ENCODE measurements at regions not wholly inside any gene's neighbourhood (a gene's known extent, or its start where the extent isn't known, plus 50 kb on each side); places are given as distances from the start of the nearest gene placed in this dataset.

GRCh38 chr16:76756423-76756822 lies 434.6 kb upstream of the MON1B start:
- H3K27me3 ChIP-seq, result no peaks in the 10 kb centered on the region
- no peaks in the 10 kb centered on the region for H3K4me1 ChIP-seq
- no peak overlapping the region for H3K27ac ChIP-seq
- no peaks in the 10 kb centered on the region for H3K9me3 ChIP-seq (replicated peaks)
- no peaks in the 10 kb centered on the region for H3K36me3 ChIP-seq
- DNase-seq, result no peak
- no peak overlapping the region for H3K4me3 ChIP-seq

GRCh38 chr16:76756951-76757350 lies 434.0 kb upstream of the MON1B start:
- Histone ChIP-seq H3K4me3 (no peak overlapping the region), H3K9me3 (replicated peaks) (no peaks in the 10 kb centered on the region), H3K27ac (no peak overlapping the region), H3K27me3 (no peaks in the 10 kb centered on the region), H3K36me3 (no peaks in the 10 kb centered on the region), H3K4me1 (no peaks in the 10 kb centered on the region)
- no peak for DNase-seq

- Histone ChIP-seq H3K4me3 (no peak overlapping the region), H3K9me3 (replicated peaks) (no peaks in the 10 kb centered on the region), H3K36me3 (no peaks in the 10 kb centered on the region), H3K27me3 (no peaks in the 10 kb centered on the region), H3K4me1 (no peaks in the 10 kb centered on the region), H3K27ac (no peak overlapping the region)
- DNase-seq, result no peak
Observed at GRCh38 chr16:76766538-76766937, 424.5 kb upstream of the MON1B start.

- Histone ChIP-seq H3K4me1 (no peaks in the 10 kb centered on the region), H3K27ac (no peak overlapping the region), H3K27me3 (no peaks in the 10 kb centered on the region), H3K36me3 (no peaks in the 10 kb centered on the region), H3K9me3 (replicated peaks) (no peaks in the 10 kb centered on the region), H3K4me3 (no peak overlapping the region)
- no peak for DNase-seq
Observed at GRCh38 chr16:76768316-76768715, 422.7 kb upstream of the MON1B start.

GRCh38 chr16:76768948-76769347 lies 422.0 kb upstream of the MON1B start:
- H3K36me3 ChIP-seq, result no peaks in the 10 kb centered on the region
- no peaks in the 10 kb centered on the region for H3K4me1 ChIP-seq
- no peaks in the 10 kb centered on the region for H3K9me3 ChIP-seq (replicated peaks)
- no peak overlapping the region for H3K27ac ChIP-seq
- no peak for DNase-seq
- no peak overlapping the region for H3K4me3 ChIP-seq
- H3K27me3 ChIP-seq, result no peaks in the 10 kb centered on the region

GRCh38 chr16:76771216-76771615 lies 419.8 kb upstream of the MON1B start:
- H3K36me3 ChIP-seq, result no peaks in the 10 kb centered on the region
- H3K4me1 ChIP-seq, result no peaks in the 10 kb centered on the region
- H3K27me3 ChIP-seq, result no peaks in the 10 kb centered on the region
- DNase-seq, result no peak
- no peak overlapping the region for H3K4me3 ChIP-seq
- no peaks in the 10 kb centered on the region for H3K9me3 ChIP-seq (replicated peaks)
- H3K27ac ChIP-seq, result no peak overlapping the region

- Histone ChIP-seq H3K4me1 (no peaks in the 10 kb centered on the region), H3K27me3 (no peaks in the 10 kb centered on the region), H3K9me3 (replicated peaks) (no peaks in the 10 kb centered on the region), H3K4me3 (no peak overlapping the region), H3K36me3 (no peaks in the 10 kb centered on the region), H3K27ac (no peak overlapping the region)
- DNase-seq, result no peak
Observed at GRCh38 chr16:76777721-76778465, 413.1 kb upstream of the MON1B start.

GRCh38 chr16:76780556-76780955 lies 410.4 kb upstream of the MON1B start:
- Histone ChIP-seq H3K27me3 (no peaks in the 10 kb centered on the region), H3K4me1 (no peaks in the 10 kb centered on the region), H3K9me3 (replicated peaks) (no peaks in the 10 kb centered on the region), H3K4me3 (no peak overlapping the region), H3K27ac (no peak overlapping the region), H3K36me3 (no peaks in the 10 kb centered on the region)
- no peak for DNase-seq

- H3K9me3 ChIP-seq (replicated peaks), result no peaks in the 10 kb centered on the region
- H3K36me3 ChIP-seq, result no peaks in the 10 kb centered on the region
- DNase-seq, result no peak
- H3K27me3 ChIP-seq, result no peaks in the 10 kb centered on the region
- no peak overlapping the region for H3K27ac ChIP-seq
- no peak overlapping the region for H3K4me3 ChIP-seq
- no peaks in the 10 kb centered on the region for H3K4me1 ChIP-seq
Observed at GRCh38 chr16:76784530-76784929, 406.5 kb upstream of the MON1B start.

- Histone ChIP-seq H3K4me3 (no peak overlapping the region), H3K27ac (no peak overlapping the region), H3K9me3 (replicated peaks) (no peaks in the 10 kb centered on the region), H3K4me1 (no peaks in the 10 kb centered on the region), H3K27me3 (no peaks in the 10 kb centered on the region), H3K36me3 (no peaks in the 10 kb centered on the region)
- no peak for DNase-seq
Observed at GRCh38 chr16:76787394-76787793, 403.6 kb upstream of the MON1B start.

GRCh38 chr16:76791151-76791550 lies 399.8 kb upstream of the MON1B start:
- H3K9me3 ChIP-seq (replicated peaks), result no peaks in the 10 kb centered on the region
- no peak for DNase-seq
- no peaks in the 10 kb centered on the region for H3K36me3 ChIP-seq

GRCh38 chr16:76796416-76796815 lies 394.6 kb upstream of the MON1B start:
- Histone ChIP-seq H3K4me1 (no peaks in the 10 kb centered on the region), H3K27ac (no peak overlapping the region), H3K4me3 (no peak overlapping the region), H3K36me3 (no peaks in the 10 kb centered on the region), H3K9me3 (replicated peaks) (no peaks in the 10 kb centered on the region), H3K27me3 (no peaks in the 10 kb centered on the region)
- DNase-seq, result no peak

More at GRCh38 chr16:76791151-76791550, 399.8 kb upstream of the MON1B start:
- H3K27me3 ChIP-seq, result no peaks in the 10 kb centered on the region
- no peaks in the 10 kb centered on the region for H3K4me1 ChIP-seq
- no peak overlapping the region for H3K4me3 ChIP-seq
- no peak overlapping the region for H3K27ac ChIP-seq

GRCh38 chr16:76796978-76797377 lies 394.0 kb upstream of the MON1B start:
- Histone ChIP-seq H3K4me3 (no peak overlapping the region), H3K9me3 (replicated peaks) (no peaks in the 10 kb centered on the region), H3K36me3 (no peaks in the 10 kb centered on the region), H3K27me3 (no peaks in the 10 kb centered on the region), H3K4me1 (no peaks in the 10 kb centered on the region), H3K27ac (no peak overlapping the region)
- DNase-seq, result no peak

GRCh38 chr16:76797457-76797856 lies 393.5 kb upstream of the MON1B start:
- no peaks in the 10 kb centered on the region for H3K9me3 ChIP-seq (replicated peaks)
- no peaks in the 10 kb centered on the region for H3K4me1 ChIP-seq
- H3K36me3 ChIP-seq, result no peaks in the 10 kb centered on the region
- DNase-seq, result no peak
- no peak overlapping the region for H3K4me3 ChIP-seq
- no peak overlapping the region for H3K27ac ChIP-seq
- no peaks in the 10 kb centered on the region for H3K27me3 ChIP-seq

- H3K27me3 ChIP-seq, result no peaks in the 10 kb centered on the region
- no peak overlapping the region for H3K27ac ChIP-seq
- no peaks in the 10 kb centered on the region for H3K9me3 ChIP-seq (replicated peaks)
- DNase-seq, result no peak
- H3K36me3 ChIP-seq, result no peaks in the 10 kb centered on the region
- H3K4me3 ChIP-seq, result no peak overlapping the region
- H3K4me1 ChIP-seq, result no peaks in the 10 kb centered on the region
Observed at GRCh38 chr16:76800196-76800595, 390.8 kb upstream of the MON1B start.

- Histone ChIP-seq H3K4me3 (no peak overlapping the region), H3K27ac (no peak overlapping the region), H3K36me3 (no peaks in the 10 kb centered on the region), H3K4me1 (no peaks in the 10 kb centered on the region), H3K9me3 (replicated peaks) (no peaks in the 10 kb centered on the region), H3K27me3 (no peaks in the 10 kb centered on the region)
- no peak for DNase-seq
Observed at GRCh38 chr16:76801357-76801756, 389.6 kb upstream of the MON1B start.
